HUES48 (cell line): ENCODE measurements at regions not wholly inside any gene's neighbourhood (a gene's known extent, or its start where the extent isn't known, plus 50 kb on each side); places are given as distances from the start of the nearest gene placed in this dataset.
"Not testable (repeated sequence)": the region's sequence is repeated elsewhere in the genome, so short reads cannot be mapped to it uniquely, and the experiment has no call there.

Experiments
- H3K27ac ChIP-seq: one replicate; pipeline ENCODE4 v1.7.0; 2013; ENCODE audit warnings: low read depth, low read length, inconsistent platforms
- H3K27me3 ChIP-seq: 2 replicates; pipeline ENCODE4 v1.6.1; 2013; ENCODE audit warnings: mild to moderate bottlenecking, low read length; ENCODE audit not compliant: control insufficient read depth, insufficient read depth
- H3K36me3 ChIP-seq: 2 replicates; pipeline ENCODE4 v1.6.1; 2013; ENCODE audit warnings: low read length; ENCODE audit not compliant: control insufficient read depth, insufficient read depth
- H3K4me1 ChIP-seq: 2 replicates; pipeline ENCODE4 v1.6.1; 2013; ENCODE audit warnings: mild to moderate bottlenecking, low read length; ENCODE audit not compliant: control insufficient read depth, insufficient read depth
- H3K4me3 ChIP-seq: 2 replicates; pipeline ENCODE4 v1.5.1; 2013; ENCODE audit warnings: mild to moderate bottlenecking, low read depth, low read length
- H3K9ac ChIP-seq: 2 replicates; pipeline ENCODE4 v1.6.1; 2013; ENCODE audit warnings: mild to moderate bottlenecking, low read depth, low read length, moderate library complexity
- H3K9me3 ChIP-seq: 2 replicates; pipeline ENCODE4 v1.6.1; 2013; ENCODE audit warnings: low read length; ENCODE audit not compliant: control insufficient read depth, insufficient read depth

DNA sequence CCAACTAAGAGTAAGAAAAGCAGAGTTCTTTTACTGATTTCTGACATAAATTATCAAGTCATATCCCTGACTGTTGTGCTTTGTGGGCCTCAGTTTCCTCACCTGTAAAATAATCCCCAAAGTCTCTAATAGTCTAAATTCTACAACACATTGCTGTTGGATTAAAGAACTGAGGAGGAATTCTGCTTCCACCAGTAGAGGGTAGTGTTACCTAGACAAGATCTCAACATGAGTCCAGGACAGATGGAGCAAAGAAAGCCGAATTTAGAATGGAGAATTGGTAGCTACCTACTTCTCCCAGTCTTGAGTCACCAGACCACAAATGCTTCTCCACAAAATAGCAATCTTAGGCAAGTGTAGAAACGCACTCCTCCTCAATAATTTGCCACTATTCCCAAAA, 462.5 kb upstream of the FSHR start:
- Histone ChIP-seq H3K4me1 (no peaks in the 10 kb centered on the region), H3K36me3 (no peaks in the 10 kb centered on the region), H3K27me3 (no peaks in the 10 kb centered on the region), H3K27ac (no peak overlapping the region), H3K9me3 (no peaks in the 10 kb centered on the region), H3K9ac (no peak overlapping the region), H3K4me3 (no peak overlapping the region)

DNA sequence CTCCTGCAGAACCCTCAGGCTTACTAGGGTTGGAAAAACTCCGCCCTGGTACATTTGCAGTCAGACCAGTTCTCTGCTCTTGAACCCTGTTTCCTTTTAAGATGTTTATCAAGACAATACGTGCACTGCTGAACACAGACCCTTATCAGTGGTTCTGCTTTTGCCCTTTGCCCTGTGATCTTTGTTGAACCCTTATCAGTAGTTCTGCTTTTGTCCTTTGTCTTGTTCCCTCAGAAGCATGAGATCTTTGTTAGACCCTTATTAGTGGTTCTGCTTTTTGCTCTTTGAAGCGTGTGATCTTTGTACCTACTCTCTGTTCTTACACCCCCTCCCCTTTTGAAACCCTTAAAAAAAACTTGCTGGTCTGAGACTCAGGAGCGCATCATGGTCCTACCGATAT, 457.5 kb upstream of the FSHR start:
- H3K9ac ChIP-seq, H3K4me3 ChIP-seq, H3K4me1 ChIP-seq, H3K27me3 ChIP-seq, H3K27ac ChIP-seq, H3K36me3 ChIP-seq, H3K9me3 ChIP-seq: not testable (repeated sequence)

DNA sequence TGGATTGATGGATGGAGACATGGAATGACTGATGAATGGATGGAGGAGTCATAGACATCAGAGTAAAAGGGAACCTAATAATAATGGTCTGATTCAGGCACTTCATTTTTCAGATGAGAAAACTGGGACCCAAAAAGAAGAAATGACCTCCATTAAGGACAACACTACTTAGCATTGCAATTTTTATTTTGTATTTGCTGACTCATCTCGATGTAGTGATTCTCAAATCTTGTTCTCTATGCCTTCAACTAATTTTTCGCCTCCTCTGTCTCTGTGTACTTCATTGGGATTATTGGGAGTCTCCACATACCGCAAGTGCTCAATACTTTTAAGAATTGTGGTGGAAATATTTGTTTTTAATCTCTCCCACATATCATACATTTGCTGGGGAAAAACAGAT, 446.2 kb upstream of the FSHR start:
- Histone ChIP-seq H3K9ac (no peak overlapping the region), H3K9me3 (no peaks in the 10 kb centered on the region), H3K4me3 (no peak overlapping the region), H3K27ac (no peak overlapping the region), H3K27me3 (no peaks in the 10 kb centered on the region), H3K4me1 (no peaks in the 10 kb centered on the region), H3K36me3 (no peaks in the 10 kb centered on the region)

DNA sequence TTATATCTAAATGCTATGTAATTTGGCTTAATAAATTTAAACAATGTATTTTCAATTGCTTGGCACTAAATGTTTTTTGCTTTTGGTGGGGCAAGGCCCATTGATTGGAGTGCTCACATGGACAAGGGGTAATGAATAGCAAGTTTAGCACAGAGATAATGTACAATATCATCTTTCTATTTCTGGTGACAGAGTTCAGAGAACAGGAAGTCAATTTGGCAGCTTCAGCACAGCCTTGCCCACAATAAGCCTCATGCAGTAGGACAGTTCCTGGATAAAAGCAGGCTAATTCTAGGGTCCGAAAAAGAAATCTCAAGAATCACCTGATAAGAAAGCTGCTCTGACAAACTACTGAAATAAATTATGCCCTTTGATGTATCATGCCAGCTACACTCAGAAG, 443.9 kb upstream of the FSHR start:
- Histone ChIP-seq H3K27me3 (no peaks in the 10 kb centered on the region), H3K27ac (no peak overlapping the region), H3K9me3 (peaks cover 10% of the 10 kb centered on the region; the same call in 1 of the 2 replicates), H3K9ac (no peak overlapping the region), H3K4me1 (no peaks in the 10 kb centered on the region), H3K4me3 (no peak overlapping the region), H3K36me3 (no peaks in the 10 kb centered on the region)

DNA sequence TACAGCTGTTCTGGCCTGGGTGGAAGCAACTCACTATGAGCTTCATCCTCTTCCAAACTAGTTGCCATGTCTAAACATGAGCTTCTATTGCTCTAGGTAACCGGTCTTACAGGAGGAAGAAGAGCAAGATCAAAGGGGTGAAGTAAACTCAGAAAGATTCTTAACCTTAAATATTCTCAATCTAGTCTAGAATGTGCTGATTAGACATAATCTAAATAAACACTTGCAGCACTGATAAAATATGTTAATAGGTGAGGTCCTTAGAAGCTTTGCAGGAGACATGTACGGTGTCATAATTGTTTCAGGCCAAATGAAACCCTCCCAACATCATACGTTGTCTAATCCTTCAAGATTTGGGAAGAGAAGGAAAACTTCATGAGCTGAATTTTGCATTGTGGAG, 431.6 kb upstream of the FSHR start:
- Histone ChIP-seq H3K9me3 (no peaks in the 10 kb centered on the region), H3K9ac (no peak overlapping the region), H3K4me1 (no peaks in the 10 kb centered on the region), H3K36me3 (no peaks in the 10 kb centered on the region), H3K4me3 (no peak overlapping the region), H3K27me3 (no peaks in the 10 kb centered on the region), H3K27ac (no peak overlapping the region)

- Histone ChIP-seq H3K4me1 (no peaks in the 10 kb centered on the region), H3K27me3 (no peaks in the 10 kb centered on the region), H3K9me3 (no peaks in the 10 kb centered on the region), H3K9ac (no peak overlapping the region), H3K27ac (no peak overlapping the region), H3K36me3 (no peaks in the 10 kb centered on the region), H3K4me3 (no peak overlapping the region)
Measured at GRCh38 chr2:49582946-49583345, 428.6 kb upstream of the FSHR start.

- H3K4me1 ChIP-seq: no peaks in the 10 kb centered on the region
- no peaks in the 10 kb centered on the region for H3K27me3 ChIP-seq
- H3K9me3 ChIP-seq: no peaks in the 10 kb centered on the region
- H3K9ac ChIP-seq: no peak overlapping the region
- H3K36me3 ChIP-seq: no peaks in the 10 kb centered on the region
- no peak overlapping the region for H3K27ac ChIP-seq
- no peak overlapping the region for H3K4me3 ChIP-seq
Measured at GRCh38 chr2:49577041-49577440, 422.7 kb upstream of the FSHR start.

GRCh38 chr2:49569176-49569575, 414.9 kb upstream of the FSHR start:
- no peak overlapping the region for H3K4me3 ChIP-seq
- H3K9ac ChIP-seq: no peak overlapping the region
- no peaks in the 10 kb centered on the region for H3K36me3 ChIP-seq
- no peaks in the 10 kb centered on the region for H3K4me1 ChIP-seq
- H3K27me3 ChIP-seq: no peaks in the 10 kb centered on the region
- H3K27ac ChIP-seq: no peak overlapping the region
- H3K9me3 ChIP-seq: no peaks in the 10 kb centered on the region

DNA sequence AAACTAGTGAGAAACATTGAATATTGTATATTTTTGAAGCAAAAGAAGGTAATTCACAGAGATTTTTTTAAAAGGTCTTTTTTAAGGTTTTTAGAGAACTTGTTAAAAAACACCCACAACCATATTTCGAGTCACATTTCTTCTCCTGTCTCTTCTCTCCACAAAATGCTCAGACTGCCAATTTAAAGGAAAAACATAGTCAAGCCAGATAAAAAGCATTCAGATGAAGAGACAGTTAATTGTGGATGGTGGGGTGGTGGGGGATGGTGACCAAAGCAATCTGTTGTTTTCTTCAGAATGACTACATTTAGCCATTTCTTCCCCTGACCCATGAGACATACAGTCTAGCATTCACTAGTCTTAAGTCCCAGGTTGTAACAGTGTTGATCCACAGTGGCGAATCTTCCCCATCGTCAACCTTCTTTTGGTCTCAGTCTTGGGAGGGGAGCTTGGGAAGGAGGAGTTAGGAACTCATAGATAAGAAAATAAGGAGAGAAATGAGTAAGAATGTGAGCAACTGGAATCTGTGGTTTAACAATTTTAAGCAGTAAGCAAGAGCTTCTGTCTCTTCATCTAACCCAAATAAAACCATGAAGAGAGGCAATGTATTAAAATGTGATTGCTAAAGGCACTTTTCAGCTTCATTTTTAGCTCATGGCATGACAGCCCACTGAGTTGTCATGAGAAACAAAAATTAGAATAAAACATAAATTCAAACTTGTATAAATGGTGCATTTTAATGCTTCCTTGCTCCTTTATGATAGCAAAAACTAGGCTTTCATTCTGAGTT, 413.7 kb upstream of the FSHR start:
- Histone ChIP-seq H3K9me3 (no peaks in the 10 kb centered on the region), H3K4me1 (no peaks in the 10 kb centered on the region), H3K27me3 (no peaks in the 10 kb centered on the region), H3K4me3 (no peak overlapping the region), H3K27ac (no peak overlapping the region), H3K9ac (no peak overlapping the region), H3K36me3 (no peaks in the 10 kb centered on the region)

- no peaks in the 10 kb centered on the region for H3K27me3 ChIP-seq
- no peaks in the 10 kb centered on the region for H3K9me3 ChIP-seq
- no peaks in the 10 kb centered on the region for H3K36me3 ChIP-seq
- H3K9ac ChIP-seq: no peak overlapping the region
- no peak overlapping the region for H3K4me3 ChIP-seq
- H3K27ac ChIP-seq: no peak overlapping the region
- H3K4me1 ChIP-seq: no peaks in the 10 kb centered on the region
Measured at GRCh38 chr2:49567021-49567420, 412.7 kb upstream of the FSHR start.

GRCh38 chr2:49553658-49554057, 399.3 kb upstream of the FSHR start:
- Histone ChIP-seq H3K27ac (no peak overlapping the region), H3K9me3 (no peaks in the 10 kb centered on the region), H3K9ac (no peak overlapping the region), H3K27me3 (no peaks in the 10 kb centered on the region), H3K4me3 (no peak overlapping the region), H3K36me3 (no peaks in the 10 kb centered on the region), H3K4me1 (peaks cover 6% of the 10 kb centered on the region; the same call in 1 of the 2 replicates)
